22Rv1 (cell line): ENCODE measurements at regions not wholly inside any gene's neighbourhood (a gene's known extent, or its start where the extent isn't known, plus 50 kb on each side); places are given as distances from the start of the nearest gene placed in this dataset.

Experiments used
- H3K27ac ChIP-seq: fragments of 450-650 bp; 2 replicates; pipeline ENCODE4 v1.5.1; 2017
- CTCF ChIP-seq: fragments of 450-650 bp; IDR thresholded peaks from 2 replicates; pipeline ENCODE4 v1.5.1; 2017; ENCODE audit warnings: mild to moderate bottlenecking
- ZFX ChIP-seq: fragments of 450-650 bp; IDR thresholded peaks from 2 replicates; pipeline ENCODE4 v1.6.1; 2017; ENCODE audit warnings: antibody characterized with exemption, borderline replicate concordance

- peak overlapping the region; percentile 94 for H3K27ac ChIP-seq
- TF ChIP-seq CTCF: peak; percentile 76
- TF ChIP-seq ZFX: no peak
These were observed 66.2 kb upstream of the ARID5B start for GRCh38 chr10:61835069-61835945.

DNA sequence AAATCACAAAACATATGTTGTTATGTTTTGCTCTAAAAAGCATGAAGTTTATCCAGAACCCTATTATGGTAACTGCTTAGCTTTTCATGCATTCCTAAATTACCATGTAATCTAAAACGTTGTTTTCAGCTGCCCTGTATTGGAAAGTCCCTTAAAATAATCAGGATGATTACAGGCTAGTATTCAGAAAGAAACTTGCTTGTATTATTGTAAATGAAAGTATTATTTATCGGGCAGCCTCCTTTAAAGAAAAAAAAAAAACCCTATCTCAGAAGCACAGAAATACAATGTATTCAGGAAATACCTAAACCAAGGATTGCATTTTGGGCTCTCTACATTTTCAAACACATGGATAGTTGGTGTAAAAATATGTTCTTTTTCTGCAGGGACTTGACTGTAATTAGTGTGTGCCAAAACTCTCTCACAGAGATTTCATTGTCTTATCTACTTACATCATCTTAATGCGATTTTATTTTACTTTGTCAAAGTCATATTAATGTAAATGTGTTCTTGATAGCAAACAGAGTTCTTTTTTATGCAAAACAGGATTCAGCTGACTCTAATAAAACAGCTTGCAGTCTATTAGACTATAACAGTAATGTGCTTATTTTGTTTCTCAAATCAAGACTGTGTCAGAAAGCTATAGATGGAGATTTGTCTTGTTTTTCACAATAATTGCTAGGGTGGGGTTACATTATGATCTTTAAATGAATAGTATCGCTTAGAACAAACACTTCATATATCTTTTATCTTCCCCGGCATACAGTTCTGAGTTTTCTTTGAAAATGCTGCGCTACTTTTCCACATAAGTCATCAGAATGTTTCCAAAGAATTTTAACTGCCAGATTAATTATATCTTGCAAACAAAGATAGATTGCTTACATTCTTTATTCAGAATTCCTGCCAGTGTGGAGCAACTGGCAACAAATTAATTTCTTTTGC lies 65.3 kb upstream of the ARID5B start:
- peak overlapping the region; percentile 94 for H3K27ac ChIP-seq

DNA sequence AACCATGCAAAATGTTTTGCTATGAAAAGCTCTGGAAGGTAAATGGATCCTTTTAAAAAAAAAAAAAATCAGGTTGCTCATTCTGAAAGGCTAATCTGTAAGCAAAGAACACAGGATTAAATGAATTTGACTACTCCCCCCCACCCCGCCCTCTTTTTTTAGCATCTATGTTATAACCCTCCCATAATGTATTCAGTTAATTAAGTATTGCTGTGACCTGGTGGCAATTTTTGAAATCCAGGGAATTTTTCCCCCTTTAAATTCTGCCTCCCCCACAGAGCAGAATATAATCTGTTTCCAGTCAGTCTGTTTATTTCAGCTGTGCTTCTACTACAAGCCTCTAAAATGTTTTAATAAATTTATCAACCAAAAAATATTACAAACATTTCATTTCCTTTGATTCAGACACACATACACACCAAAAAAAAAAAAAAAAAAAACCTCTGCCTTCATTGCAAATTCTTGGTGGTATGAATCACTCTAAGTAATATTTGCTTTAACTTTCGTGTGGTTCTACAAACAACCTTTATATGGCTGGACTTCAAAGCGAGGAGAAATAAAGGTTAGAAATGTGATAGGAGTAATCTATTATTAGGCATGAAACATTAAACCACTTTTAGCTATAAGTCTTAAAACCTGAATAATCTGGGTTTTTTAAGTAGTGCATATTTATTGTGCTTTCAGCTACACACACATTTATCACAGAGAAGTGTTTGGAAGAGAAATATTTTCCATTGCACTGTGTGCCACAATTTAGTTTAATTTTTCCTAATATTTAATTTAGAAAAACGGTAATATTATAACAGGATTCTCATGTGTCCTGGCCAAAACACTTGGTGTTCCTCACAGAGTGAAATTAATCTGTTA lies 64.4 kb upstream of the ARID5B start:
- no peak for TF ChIP-seq ZFX
- TF ChIP-seq CTCF: no peak
- peak overlapping the region; percentile 94 for H3K27ac ChIP-seq

More for the DNA sequence above, 65.3 kb upstream of the ARID5B start:
- TF ChIP-seq CTCF: no peak
- TF ChIP-seq ZFX: no peak

- peak overlapping the region; percentile 94 for H3K27ac ChIP-seq
- no peak for TF ChIP-seq ZFX
- TF ChIP-seq CTCF: no peak
These were observed 63.7 kb upstream of the ARID5B start for GRCh38 chr10:61837755-61838171.

- peak overlapping the region; percentile 94 for H3K27ac ChIP-seq
- no peak for TF ChIP-seq CTCF
- TF ChIP-seq ZFX: no peak
These were observed 61.6 kb upstream of the ARID5B start for GRCh38 chr10:61839916-61840315.

DNA sequence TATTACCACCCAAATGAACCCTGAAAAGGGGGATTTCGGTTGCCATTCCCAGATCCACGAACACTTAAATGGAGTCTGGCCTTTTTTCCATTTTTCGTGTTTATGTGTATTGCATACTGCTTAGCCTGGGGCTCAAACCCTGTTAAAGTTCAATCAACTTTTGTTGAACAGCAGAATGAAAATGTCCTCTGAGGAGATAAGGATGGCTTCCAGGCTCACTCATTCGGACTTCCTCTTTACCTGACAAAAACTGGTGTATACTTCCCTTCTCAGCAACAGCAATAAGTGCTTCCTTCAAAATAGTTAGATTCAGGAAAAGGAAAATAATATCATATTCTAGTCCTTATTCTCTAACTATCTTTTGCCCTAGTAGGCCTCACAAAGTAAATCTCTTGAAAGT lies 61.1 kb upstream of the ARID5B start:
- H3K27ac ChIP-seq: peak overlapping the region; percentile 94
- TF ChIP-seq ZFX (no peak), CTCF (no peak)
